ENCODE measurements at regions not wholly inside any gene's neighbourhood (a gene's known extent, or its start where the extent isn't known, plus 50 kb on each side); places are given as distances from the start of the nearest gene placed in this dataset.
"Not testable (repeated sequence)": the region's sequence is repeated elsewhere in the genome, so short reads cannot be mapped to it uniquely, and the experiment has no call there.

GRCh38 chr7:156547884-156548561 is 92.6 kb upstream of the RNF32 start:
- no peak for DNase-seq (ENCODE audit: low spot score)

- no peak for DNase-seq (ENCODE audit: low spot score)
These were observed 94.6 kb upstream of the RNF32 start for GRCh38 chr7:156545979-156546378.

GRCh38 chr7:156544919-156545715 is 95.5 kb upstream of the RNF32 start:
- no peak for DNase-seq (ENCODE audit: low spot score)

- DNase-seq (ENCODE audit: low spot score), result no peak
These were observed 96.6 kb upstream of the RNF32 start for GRCh38 chr7:156543699-156544598.

- no peak for DNase-seq (ENCODE audit: low spot score)
These were observed 99.9 kb upstream of the RNF32 start for GRCh38 chr7:156540619-156541165.

- no peak for DNase-seq (ENCODE audit: low spot score)
These were observed 100.6 kb upstream of the RNF32 start for GRCh38 chr7:156539999-156540398.

GRCh38 chr7:156537006-156537405 is 103.6 kb upstream of the RNF32 start:
- no peak for DNase-seq (ENCODE audit: low spot score)

- DNase-seq (ENCODE audit: low spot score), result no peak
These were observed 105.6 kb upstream of the RNF32 start for GRCh38 chr7:156534925-156535324.

- no peak for DNase-seq (ENCODE audit: low spot score)
These were observed 106.6 kb upstream of the RNF32 start for GRCh38 chr7:156533964-156534363.

- no peak for DNase-seq (ENCODE audit: low spot score)
These were observed 107.2 kb upstream of the RNF32 start for GRCh38 chr7:156533420-156533819.

GRCh38 chr7:156532016-156532602 is 108.5 kb upstream of the RNF32 start:
- no peak for DNase-seq (ENCODE audit: low spot score)

- no peak for DNase-seq (ENCODE audit: low spot score)
These were observed 110.6 kb upstream of the RNF32 start for GRCh38 chr7:156529956-156530355.

- no peak for DNase-seq (ENCODE audit: low spot score)
These were observed 113.1 kb upstream of the RNF32 start for GRCh38 chr7:156527458-156527890.

GRCh38 chr7:156524818-156525597 is 115.6 kb upstream of the RNF32 start:
- no peak for DNase-seq (ENCODE audit: low spot score)

- no peak for DNase-seq (ENCODE audit: low spot score)
These were observed 117.0 kb upstream of the RNF32 start for GRCh38 chr7:156523447-156524048.

GRCh38 chr7:156522801-156523200 is 117.8 kb upstream of the RNF32 start:
- DNase-seq (ENCODE audit: low spot score), result no peak

- DNase-seq (ENCODE audit: low spot score), result no peak
These were observed 121.5 kb upstream of the RNF32 start for GRCh38 chr7:156519070-156519469.

GRCh38 chr7:156518466-156518865 is 122.1 kb upstream of the RNF32 start:
- DNase-seq (ENCODE audit: low spot score), result no peak

GRCh38 chr7:156517858-156518257 is 122.7 kb upstream of the RNF32 start:
- not testable (repeated sequence) for DNase-seq (ENCODE audit: low spot score)

- DNase-seq (ENCODE audit: low spot score), result no peak
These were observed 123.7 kb upstream of the RNF32 start for GRCh38 chr7:156516791-156517378.

Data from activated CD4-positive, alpha-beta T cell treated with anti-CD3 and anti-CD28 coated beads, Interleukin-2, Interleukin-4, amounts not matched to agents 100 ng/mL and 50 ng/mL, durations not matched to agents 16 hours and 8 hours (primary cell).